CD14-positive monocyte (primary cell): ENCODE measurements at regions not wholly inside any gene's neighbourhood (a gene's known extent, or its start where the extent isn't known, plus 50 kb on each side); places are given as distances from the start of the nearest gene placed in this dataset.

Source experiments
- DNase-seq, 3 donors: peaks; one replicate each; pipeline ENCODE4 v3.0.0-alpha.2; 2011 to 2022
- H2AFZ ChIP-seq: 2 replicates; pipeline ENCODE4 v1.6.0; 2012; ENCODE audit warnings: mild to moderate bottlenecking, low read depth, low read length, inconsistent platforms; ENCODE audit not compliant: insufficient read depth, poor library complexity, severe bottlenecking
- H3K27ac ChIP-seq, 2 donors: 1 replicate in 1 of 2; 2 replicates in 1 of 2; pipeline ENCODE4 v1.5.1; 2012 to 2013; ENCODE audit warnings: low read length in 2 of 2, control low read depth in 1 of 2, inconsistent platforms in 1 of 2, low read depth in 1 of 2, mild to moderate bottlenecking in 1 of 2
- H3K27me3 ChIP-seq, 2 donors: one replicate each; pipeline versions ENCODE4 v1.6.0 to v1.6.1; 2011 to 2013; ENCODE audit warnings: low read length in 2 of 2; ENCODE audit not compliant: control insufficient read depth in 2 of 2, insufficient read depth in 2 of 2
- H3K36me3 ChIP-seq, 2 donors: replicated peaks in 1 of 2; 1 replicate in 1 of 2; 2 replicates in 1 of 2; pipeline versions ENCODE4 v1.5.1 to v1.6.1; 2012 to 2013; ENCODE audit warnings: low read length in 2 of 2, control low read depth in 1 of 2, inconsistent platforms in 1 of 2, mild to moderate bottlenecking in 1 of 2; ENCODE audit not compliant: insufficient read depth in 2 of 2, control insufficient read depth in 1 of 2
- H3K4me1 ChIP-seq, 2 donors: 1 replicate in 1 of 2; 2 replicates in 1 of 2; pipeline versions ENCODE4 v1.5.1 to v1.6.1; 2012 to 2013; ENCODE audit warnings: low read length in 2 of 2, control low read depth in 1 of 2, inconsistent platforms in 1 of 2, mild to moderate bottlenecking in 1 of 2, moderate library complexity in 1 of 2; ENCODE audit not compliant: insufficient read depth in 2 of 2, control insufficient read depth in 1 of 2
- H3K4me2 ChIP-seq: replicated peaks from 2 replicates; pipeline ENCODE3; 2012; ENCODE audit warnings: low read length, moderate library complexity, mild to moderate bottlenecking; ENCODE audit not compliant: poor library complexity, severe bottlenecking; ENCODE audit errors: extremely low read depth
- H3K4me3 ChIP-seq, 3 experiments: fragments of 200-600 bp in 1 of 3; sonication (generic) in 1 of 3; replicated peaks in 1 of 3; 1 replicate in 2 of 3; 2 replicates in 1 of 3; pipeline ENCODE4 v1.5.1; 2011 to 2013; ENCODE audit warnings: low read length in 3 of 3, mild to moderate bottlenecking in 3 of 3, control low read depth in 2 of 3, low read depth in 2 of 3, inconsistent platforms in 1 of 3, moderate library complexity in 1 of 3
- H3K79me2 ChIP-seq: 2 replicates; pipeline ENCODE4 v1.6.0; 2012; ENCODE audit warnings: mild to moderate bottlenecking, control low read depth, inconsistent platforms, low read length, moderate library complexity; ENCODE audit not compliant: insufficient read depth
- H3K9ac ChIP-seq: 2 replicates; pipeline ENCODE4 v1.6.0; 2017; ENCODE audit warnings: low read length, mild to moderate bottlenecking; ENCODE audit not compliant: insufficient read depth, poor library complexity, severe bottlenecking
- H3K9me3 ChIP-seq, 2 donors: replicated peaks in 1 of 2; 1 replicate in 1 of 2; 2 replicates in 1 of 2; pipeline versions ENCODE4 v1.5.1 to v1.6.1; 2012 to 2013; ENCODE audit warnings: low read length in 2 of 2, control low read depth in 1 of 2; ENCODE audit not compliant: control insufficient read depth in 1 of 2, insufficient read depth in 1 of 2
- H4K20me1 ChIP-seq: 2 replicates; pipeline ENCODE4 v1.6.0; 2012; ENCODE audit warnings: mild to moderate bottlenecking, low read length, control low read depth, moderate library complexity; ENCODE audit not compliant: insufficient read depth
- H3K27ac Mint-ChIP-seq, 7 donors: one replicate each; pipeline ENCODE4 v1.8.0; 2020; ENCODE audit warnings: mild to moderate bottlenecking in 7 of 7, mixed read lengths in 7 of 7, moderate library complexity in 6 of 7, inconsistent platforms in 2 of 7
- H3K27me3 Mint-ChIP-seq, 3 donors: one replicate each; pipeline ENCODE4 v1.8.0; 2021 to 2022; ENCODE audit warnings: low read depth in 3 of 3, mild to moderate bottlenecking in 3 of 3, mixed read lengths in 3 of 3, moderate library complexity in 3 of 3, inconsistent platforms in 1 of 3
- H3K36me3 Mint-ChIP-seq, 2 donors: one replicate each; pipeline ENCODE4 v1.8.0; 2020; ENCODE audit warnings: mixed read lengths in 2 of 2, inconsistent platforms in 1 of 2, mild to moderate bottlenecking in 1 of 2
- H3K4me1 Mint-ChIP-seq: one replicate; pipeline ENCODE4 v1.8.0; 2020; ENCODE audit warnings: mild to moderate bottlenecking, mixed read lengths
- H3K4me3 Mint-ChIP-seq, 2 donors: one replicate each; pipeline ENCODE4 v1.8.0; 2020; ENCODE audit warnings: mild to moderate bottlenecking in 2 of 2, mixed read lengths in 2 of 2, moderate library complexity in 1 of 2
- H3K9me3 Mint-ChIP-seq, 7 donors: one replicate each; pipeline ENCODE4 v1.8.0; 2020 to 2022; ENCODE audit warnings: mixed read lengths in 7 of 7, mild to moderate bottlenecking in 6 of 7, moderate library complexity in 6 of 7, inconsistent platforms in 2 of 7
- WGBS: methylation state at CpG from one replicate; pipeline ENCODE4 v1.1.5; 2013; ENCODE audit warnings: missing lambda C conversion rate; ENCODE audit not compliant: insufficient coverage; 5-methylcytosine and 5-hydroxymethylcytosine counted together
- intact Hi-C, 2 donors: fragments of 100-400 bp; cut with micrococcal nuclease; formaldehyde crosslinking; loops; one replicate each; pipeline versions ENCODE4 v1.15.0 to v1.15.1; 2023
- TF ChIP-seq, protein P1 (sequence below): fragments of 200-600 bp; IDR thresholded peaks from one replicate; pipeline ENCODE4 v1.8.0; 2022; ENCODE audit warnings: antibody characterized with exemption, mild to moderate bottlenecking

DNA sequence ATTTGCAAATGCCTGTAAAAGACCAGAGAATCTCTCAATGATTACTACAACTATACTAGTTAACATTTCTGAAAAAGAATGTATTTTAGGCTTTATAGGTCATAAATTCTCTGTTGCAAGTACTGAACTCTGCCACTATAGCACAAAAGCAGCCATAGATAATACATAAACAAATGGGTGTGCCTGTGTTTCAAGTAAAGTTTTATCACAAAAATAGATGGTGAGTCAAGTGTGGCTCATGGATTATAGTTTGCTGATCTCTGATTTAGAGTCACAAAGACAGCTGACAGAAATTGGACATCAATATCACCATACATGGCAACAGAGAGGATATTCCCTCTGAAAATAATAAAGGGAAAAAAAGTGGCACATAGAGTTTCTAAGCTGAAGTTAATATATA is 68.1 kb downstream of the FSCB start:
- Histone ChIP-seq H3K4me2 (no peak overlapping the region), H3K4me3 (no peak overlapping the region), H3K36me3 (no peaks in the 10 kb centered on the region), H3K4me1 (no peaks in the 10 kb centered on the region), H3K9ac (no peak overlapping the region), H3K9me3 (no peaks in the 10 kb centered on the region), H4K20me1 (no peaks in the 10 kb centered on the region), H3K27me3 (no peaks in the 10 kb centered on the region), H3K79me2 (no peaks in the 10 kb centered on the region), H2AFZ (no peak overlapping the region), H3K27ac (no peak overlapping the region)
- DNase-seq = no peak
- Mint-ChIP-seq H3K4me3 (no peak overlapping the region), H3K4me1 (no peaks in the 10 kb centered on the region), H3K36me3 (no peaks in the 10 kb centered on the region), H3K27ac (no peak overlapping the region), H3K9me3 (peaks cover 0 to 6% (median 2%) of the 10 kb centered on the region in 7 donors), H3K27me3 (peaks cover 0 to 2% (median 0%) of the 10 kb centered on the region in 3 donors)
- TF ChIP-seq, protein P1, sequence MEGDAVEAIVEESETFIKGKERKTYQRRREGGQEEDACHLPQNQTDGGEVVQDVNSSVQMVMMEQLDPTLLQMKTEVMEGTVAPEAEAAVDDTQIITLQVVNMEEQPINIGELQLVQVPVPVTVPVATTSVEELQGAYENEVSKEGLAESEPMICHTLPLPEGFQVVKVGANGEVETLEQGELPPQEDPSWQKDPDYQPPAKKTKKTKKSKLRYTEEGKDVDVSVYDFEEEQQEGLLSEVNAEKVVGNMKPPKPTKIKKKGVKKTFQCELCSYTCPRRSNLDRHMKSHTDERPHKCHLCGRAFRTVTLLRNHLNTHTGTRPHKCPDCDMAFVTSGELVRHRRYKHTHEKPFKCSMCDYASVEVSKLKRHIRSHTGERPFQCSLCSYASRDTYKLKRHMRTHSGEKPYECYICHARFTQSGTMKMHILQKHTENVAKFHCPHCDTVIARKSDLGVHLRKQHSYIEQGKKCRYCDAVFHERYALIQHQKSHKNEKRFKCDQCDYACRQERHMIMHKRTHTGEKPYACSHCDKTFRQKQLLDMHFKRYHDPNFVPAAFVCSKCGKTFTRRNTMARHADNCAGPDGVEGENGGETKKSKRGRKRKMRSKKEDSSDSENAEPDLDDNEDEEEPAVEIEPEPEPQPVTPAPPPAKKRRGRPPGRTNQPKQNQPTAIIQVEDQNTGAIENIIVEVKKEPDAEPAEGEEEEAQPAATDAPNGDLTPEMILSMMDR = no peak
- intact Hi-C loops = no loop called here

DNA sequence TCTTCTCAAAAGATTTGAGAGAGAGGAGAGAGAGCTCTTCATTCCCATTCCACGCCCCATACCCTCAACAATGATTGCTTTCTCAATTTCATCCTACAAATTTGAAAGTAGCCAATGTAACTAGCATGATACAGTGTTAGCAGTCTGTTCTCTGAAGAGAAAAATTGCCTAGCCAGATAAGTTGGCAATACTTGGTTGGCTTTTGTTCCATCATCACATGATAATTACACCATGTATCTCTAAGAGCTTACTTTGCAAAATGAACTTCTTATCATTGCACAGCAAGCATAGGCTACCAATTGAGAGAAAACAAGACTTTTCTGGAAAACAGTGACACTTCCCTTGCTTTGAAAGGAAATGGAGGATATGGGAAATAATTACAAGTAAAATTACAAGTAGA is 68.9 kb downstream of the FSCB start:
- H3K9ac ChIP-seq = no peak overlapping the region
- no peaks in the 10 kb centered on the region for H3K4me1 Mint-ChIP-seq
- H3K4me3 Mint-ChIP-seq = no peak overlapping the region

More for the DNA sequence above, 68.9 kb downstream of the FSCB start:
- no peak for DNase-seq
- Histone ChIP-seq H3K4me3 (no peak overlapping the region), H3K4me1 (no peaks in the 10 kb centered on the region), H3K36me3 (no peaks in the 10 kb centered on the region), H3K9me3 (no peaks in the 10 kb centered on the region), H3K27ac (no peak overlapping the region), H3K4me2 (no peak overlapping the region), H4K20me1 (no peaks in the 10 kb centered on the region), H2AFZ (no peak overlapping the region), H3K79me2 (no peaks in the 10 kb centered on the region), H3K27me3 (no peaks in the 10 kb centered on the region)
- TF ChIP-seq, protein P1 = no peak
- Mint-ChIP-seq H3K9me3 (peaks cover 0 to 6% (median 2%) of the 10 kb centered on the region in 7 donors), H3K27ac (no peak overlapping the region), H3K36me3 (no peaks in the 10 kb centered on the region), H3K27me3 (peaks cover 0 to 2% (median 0%) of the 10 kb centered on the region in 3 donors)
- intact Hi-C loops = no loop called here
- WGBS = no CpG with 5 or more reads among the region's 1 CpG
